ENCODE measurements at regions not wholly inside any gene's neighbourhood (a gene's known extent, or its start where the extent isn't known, plus 50 kb on each side); places are given as distances from the start of the nearest gene placed in this dataset.

DNA sequence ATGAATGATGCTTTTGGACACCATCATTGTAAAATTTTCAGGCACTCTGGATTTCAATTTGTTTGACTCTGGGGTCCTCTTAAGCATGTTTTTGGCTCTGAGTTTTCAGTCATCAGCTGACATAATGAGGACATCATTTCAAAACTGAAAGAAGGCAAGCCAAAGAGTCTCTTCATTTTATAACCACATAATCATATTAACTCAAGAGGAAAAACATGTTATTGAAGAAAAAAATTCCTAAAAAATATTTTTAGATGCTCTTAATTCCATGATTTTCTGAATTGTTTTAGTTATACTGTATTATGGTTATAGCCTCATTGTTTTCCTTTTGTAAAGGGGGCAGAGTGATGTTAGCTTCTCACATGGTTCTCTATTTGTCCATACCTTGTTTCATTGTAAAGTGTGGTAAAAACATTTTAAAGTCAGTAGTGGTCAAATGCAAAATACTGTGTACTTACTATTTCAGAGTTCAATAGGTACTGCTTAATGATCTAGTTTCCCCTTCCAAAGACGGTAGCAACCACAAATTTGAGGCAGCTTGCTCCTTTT lies 472.1 kb downstream of the DMRT2 start:
- H3K79me2 ChIP-seq (ENCODE audit: control insufficient read depth, insufficient read depth, low read length) = no peaks in the 10 kb centered on the region
- no TSS peak for BruUV-seq (replicated peaks)
- H4K20me1 ChIP-seq (replicated peaks; ENCODE audit: control insufficient read depth, extremely low read depth, insufficient read depth, low read length) = no peaks in the 10 kb centered on the region
- no peak for TF ChIP-seq EZH2 (IDR thresholded peaks at IDR 0.05; ENCODE audit: borderline replicate concordance, low read depth, low read length, severe bottlenecking)
- TF ChIP-seq POLR2A (IDR thresholded peaks at IDR 0.05; ENCODE audit: low read depth, low read length) = no peak
- no peak for TF ChIP-seq CTCF (IDR thresholded peaks at IDR 0.05; ENCODE audit: extremely low read depth in 1 of 2, insufficient read depth in 1 of 2, low read depth in 1 of 2, low read length in 2 of 2)
- no peak for TF ChIP-seq MYC (IDR thresholded peaks at IDR 0.05; ENCODE audit: low read depth, low read length)
- TF ChIP-seq POLR2AphosphoS5 (IDR thresholded peaks at IDR 0.05; ENCODE audit: insufficient read depth, low read depth, low read length) = no peak
- TF ChIP-seq, protein P1, sequence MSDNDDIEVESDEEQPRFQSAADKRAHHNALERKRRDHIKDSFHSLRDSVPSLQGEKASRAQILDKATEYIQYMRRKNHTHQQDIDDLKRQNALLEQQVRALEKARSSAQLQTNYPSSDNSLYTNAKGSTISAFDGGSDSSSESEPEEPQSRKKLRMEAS (IDR thresholded peaks at IDR 0.05; ENCODE audit: insufficient read depth, insufficient read length) = no peak
- TF ChIP-seq FOS (IDR thresholded peaks at IDR 0.05; ENCODE audit: borderline replicate concordance, insufficient read depth, low read length) = no peak
- TF ChIP-seq JUN (IDR thresholded peaks at IDR 0.05; ENCODE audit: borderline replicate concordance, insufficient read depth, insufficient read length, low read depth) = no peak
- no peaks in the 10 kb centered on the region for H3K9me1 ChIP-seq (replicated peaks; ENCODE audit: control insufficient read depth, extremely low read depth, insufficient read depth, low read length)
- no peaks in the 10 kb centered on the region for H3K4me1 ChIP-seq (ENCODE audit: control insufficient read depth, extremely low read depth, insufficient read depth, low read length)
- intact Hi-C loops (cut with micrococcal nuclease) (no loop called here), dilution Hi-C loops (cut with MboI; ENCODE audit: extremely low pct_ligation_motif_present, low sequenced_read_pairs) (no loop called here)
- no peak overlapping the region for H3K27ac ChIP-seq (ENCODE audit: insufficient read depth, low read depth, low read length)
- no peak for FAIRE-seq
- no peaks in the 10 kb centered on the region for H3K9me3 ChIP-seq (replicated peaks; ENCODE audit: control insufficient read depth, insufficient read depth, low read length)
- no peak overlapping the region for H3K9ac ChIP-seq (replicated peaks; ENCODE audit: extremely low read depth, insufficient read depth, low read length)
- POLR2A ChIA-PET = no interaction called here
- H3K36me3 ChIP-seq (ENCODE audit: control insufficient read depth in 2 of 2, extremely low read depth in 1 of 2, insufficient read depth in 2 of 2, low read length in 2 of 2) = no peaks in the 10 kb centered on the region
- no peak overlapping the region for H3K4me3 ChIP-seq (replicated peaks in 1 of 3; ENCODE audit: insufficient read depth in 1 of 3, low read depth in 1 of 3, low read length in 3 of 3)
- DNase-seq (ENCODE audit: low read depth, low spot score) = no peak
- CTCF ChIA-PET = no interaction called here
- no peaks in the 10 kb centered on the region for H3K27me3 ChIP-seq (ENCODE audit: control insufficient read depth in 2 of 2, insufficient read depth in 2 of 2, low read length in 2 of 2)
- no peak overlapping the region for H3K4me2 ChIP-seq (ENCODE audit: insufficient read depth, low read length)
- no peak overlapping the region for H2AFZ ChIP-seq (ENCODE audit: low read depth, low read length)

All from endothelial cell of umbilical vein (primary cell).